ENCODE measurements at regions not wholly inside any gene's neighbourhood (a gene's known extent, or its start where the extent isn't known, plus 50 kb on each side); places are given as distances from the start of the nearest gene placed in this dataset.
"Not testable (repeated sequence)": the region's sequence is repeated elsewhere in the genome, so short reads cannot be mapped to it uniquely, and the experiment has no call there.

GRCh38 chr3:103195216-103195615, 760.4 kb downstream of the ZPLD1 start:
- no peak for FAIRE-seq

- no peak for FAIRE-seq
These were observed 768.6 kb downstream of the ZPLD1 start for GRCh38 chr3:103203441-103203840.

- FAIRE-seq = no peak
These were observed 775.8 kb downstream of the ZPLD1 start for GRCh38 chr3:103210583-103210982.

GRCh38 chr3:103218146-103218545, 783.3 kb downstream of the ZPLD1 start:
- no peak for FAIRE-seq

- FAIRE-seq = no peak
These were observed 784.0 kb downstream of the ZPLD1 start for GRCh38 chr3:103218793-103219192.

- FAIRE-seq = no peak
These were observed 792.8 kb downstream of the ZPLD1 start for GRCh38 chr3:103227651-103228050.

GRCh38 chr3:103247459-103247858, 812.6 kb downstream of the ZPLD1 start:
- FAIRE-seq = no peak

GRCh38 chr3:103254827-103255226, 820.0 kb downstream of the ZPLD1 start:
- not testable (repeated sequence) for FAIRE-seq

GRCh38 chr3:103269287-103269686, 834.5 kb downstream of the ZPLD1 start:
- FAIRE-seq = no peak

- no peak for FAIRE-seq
These were observed 836.8 kb downstream of the ZPLD1 start for GRCh38 chr3:103271575-103271974.

- no peak for FAIRE-seq
These were observed 861.3 kb downstream of the ZPLD1 start for GRCh38 chr3:103295974-103296570.

- not testable (repeated sequence) for FAIRE-seq
These were observed 862.7 kb downstream of the ZPLD1 start for GRCh38 chr3:103297502-103297901.

GRCh38 chr3:103306104-103306503, 871.3 kb downstream of the ZPLD1 start:
- no peak for FAIRE-seq

- no peak for FAIRE-seq
These were observed 874.1 kb downstream of the ZPLD1 start for GRCh38 chr3:103308921-103309320.

GRCh38 chr3:103319912-103320311, 885.1 kb downstream of the ZPLD1 start:
- FAIRE-seq = no peak

- FAIRE-seq = no peak
These were observed 902.5 kb downstream of the ZPLD1 start for GRCh38 chr3:103337179-103337845.

GRCh38 chr3:103341078-103341606, 906.3 kb downstream of the ZPLD1 start:
- FAIRE-seq = no peak

GRCh38 chr3:103342205-103342731, 907.5 kb downstream of the ZPLD1 start:
- FAIRE-seq = no peak

GRCh38 chr3:103349760-103350159, 914.9 kb downstream of the ZPLD1 start:
- no peak for FAIRE-seq

- no peak for FAIRE-seq
These were observed 930.7 kb downstream of the ZPLD1 start for GRCh38 chr3:103365467-103365866.

- no peak for FAIRE-seq
These were observed 932.7 kb downstream of the ZPLD1 start for GRCh38 chr3:103367481-103367880.

GRCh38 chr3:103371411-103371810, 936.6 kb downstream of the ZPLD1 start:
- no peak for FAIRE-seq

GRCh38 chr3:103372031-103372430, 937.2 kb downstream of the ZPLD1 start:
- FAIRE-seq = no peak

GRCh38 chr3:103380391-103380790, 945.6 kb downstream of the ZPLD1 start:
- FAIRE-seq = no peak

All from colon (tissue), 2 donors.